ENCODE measurements at regions not wholly inside any gene's neighbourhood (a gene's known extent, or its start where the extent isn't known, plus 50 kb on each side); places are given as distances from the start of the nearest gene placed in this dataset.

GRCh38 chr22:48760481-48761390, 1066.9 kb downstream of the BRD1 start:
- no peaks in the 10 kb centered on the region for H3K79me2 ChIP-seq (ENCODE audit: low read length)
- H3F3A ChIP-seq (ENCODE audit: insufficient read depth, low read length): no peaks in the 10 kb centered on the region
- no peaks in the 10 kb centered on the region for H4K20me1 ChIP-seq (ENCODE audit: insufficient read depth, low read length)

GRCh38 chr22:48758881-48759875, 1068.5 kb downstream of the BRD1 start:
- no peaks in the 10 kb centered on the region for H3F3A ChIP-seq (ENCODE audit: insufficient read depth, low read length)
- no peaks in the 10 kb centered on the region for H3K79me2 ChIP-seq (ENCODE audit: low read length)
- no peak overlapping the region for H3K4me3 ChIP-seq (ENCODE audit: low read length)
- H3K27me3 ChIP-seq (replicated peaks; ENCODE audit: insufficient read depth, low read length): no peaks in the 10 kb centered on the region
- H2AFZ ChIP-seq (ENCODE audit: low read length): no peak overlapping the region
- TF ChIP-seq EZH2phosphoT487 (IDR thresholded peaks at IDR 0.05; ENCODE audit: low read length) (no peak), EZH2 (optimal IDR thresholded peaks at IDR 0.05; ENCODE audit: low read depth, low read length) (no peak)
- TF ChIP-seq, protein P1, sequence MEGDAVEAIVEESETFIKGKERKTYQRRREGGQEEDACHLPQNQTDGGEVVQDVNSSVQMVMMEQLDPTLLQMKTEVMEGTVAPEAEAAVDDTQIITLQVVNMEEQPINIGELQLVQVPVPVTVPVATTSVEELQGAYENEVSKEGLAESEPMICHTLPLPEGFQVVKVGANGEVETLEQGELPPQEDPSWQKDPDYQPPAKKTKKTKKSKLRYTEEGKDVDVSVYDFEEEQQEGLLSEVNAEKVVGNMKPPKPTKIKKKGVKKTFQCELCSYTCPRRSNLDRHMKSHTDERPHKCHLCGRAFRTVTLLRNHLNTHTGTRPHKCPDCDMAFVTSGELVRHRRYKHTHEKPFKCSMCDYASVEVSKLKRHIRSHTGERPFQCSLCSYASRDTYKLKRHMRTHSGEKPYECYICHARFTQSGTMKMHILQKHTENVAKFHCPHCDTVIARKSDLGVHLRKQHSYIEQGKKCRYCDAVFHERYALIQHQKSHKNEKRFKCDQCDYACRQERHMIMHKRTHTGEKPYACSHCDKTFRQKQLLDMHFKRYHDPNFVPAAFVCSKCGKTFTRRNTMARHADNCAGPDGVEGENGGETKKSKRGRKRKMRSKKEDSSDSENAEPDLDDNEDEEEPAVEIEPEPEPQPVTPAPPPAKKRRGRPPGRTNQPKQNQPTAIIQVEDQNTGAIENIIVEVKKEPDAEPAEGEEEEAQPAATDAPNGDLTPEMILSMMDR (IDR thresholded peaks at IDR 0.05; ENCODE audit: low read length): no peak
- H4K20me1 ChIP-seq (ENCODE audit: insufficient read depth, low read length): no peaks in the 10 kb centered on the region
- no peak overlapping the region for H3K9ac ChIP-seq (ENCODE audit: low read length)
- no peak overlapping the region for H3K27ac ChIP-seq (ENCODE audit: low read length)
- no peaks in the 10 kb centered on the region for H3K9me3 ChIP-seq (replicated peaks; ENCODE audit: insufficient read depth, low read length)
- DNase-seq: no peak
- no peaks in the 10 kb centered on the region for H3K9me2 ChIP-seq (replicated peaks; ENCODE audit: insufficient read depth, low read length)
- no peaks in the 10 kb centered on the region for H3K36me3 ChIP-seq (replicated peaks; ENCODE audit: insufficient read depth, low read length)
- no peaks in the 10 kb centered on the region for H3K4me1 ChIP-seq (ENCODE audit: low read length)
- no peak overlapping the region for H3K4me2 ChIP-seq (ENCODE audit: low read depth, low read length)

More at GRCh38 chr22:48760481-48761390, 1066.9 kb downstream of the BRD1 start:
- H3K9ac ChIP-seq (ENCODE audit: low read length): no peak overlapping the region
- no peaks in the 10 kb centered on the region for H3K9me2 ChIP-seq (replicated peaks; ENCODE audit: insufficient read depth, low read length)
- TF ChIP-seq, protein P1 (IDR thresholded peaks at IDR 0.05; ENCODE audit: low read length): no peak
- H3K4me2 ChIP-seq (ENCODE audit: low read depth, low read length): no peak overlapping the region
- no peaks in the 10 kb centered on the region for H3K9me3 ChIP-seq (replicated peaks; ENCODE audit: insufficient read depth, low read length)
- no peaks in the 10 kb centered on the region for H3K4me1 ChIP-seq (ENCODE audit: low read length)
- H3K36me3 ChIP-seq (replicated peaks; ENCODE audit: insufficient read depth, low read length): no peaks in the 10 kb centered on the region
- no peak overlapping the region for H3K27ac ChIP-seq (ENCODE audit: low read length)
- no peak for DNase-seq
- H3K27me3 ChIP-seq (replicated peaks; ENCODE audit: insufficient read depth, low read length): no peaks in the 10 kb centered on the region
- no peak overlapping the region for H3K4me3 ChIP-seq (ENCODE audit: low read length)
- H2AFZ ChIP-seq (ENCODE audit: low read length): no peak overlapping the region

DNA sequence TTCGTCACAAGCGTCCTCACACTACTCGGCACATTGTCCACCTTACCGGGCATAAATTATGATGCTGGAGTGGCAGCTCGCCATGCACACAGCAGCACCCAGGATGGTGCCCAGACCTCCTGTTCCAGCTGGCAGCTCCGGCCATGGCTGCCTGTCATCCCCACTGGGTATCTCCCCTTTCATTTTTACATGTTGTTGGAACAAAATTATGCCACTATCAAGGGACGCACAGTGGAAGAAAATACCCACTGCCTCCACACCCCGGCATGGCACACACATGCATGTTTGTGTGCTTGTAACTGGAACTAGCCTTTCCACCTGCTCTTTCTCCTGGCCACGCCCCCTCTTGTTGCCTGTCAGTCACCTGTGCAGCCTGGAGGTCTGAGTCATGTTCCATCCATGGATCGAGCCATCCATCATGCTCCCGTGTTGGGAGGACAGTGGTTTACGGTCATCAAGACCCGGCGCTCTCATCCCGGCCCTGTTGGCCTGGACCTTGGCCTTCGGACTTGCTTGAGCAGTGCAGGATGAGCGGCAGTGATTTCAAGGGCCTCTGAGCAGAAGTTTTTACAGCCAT, 1069.6 kb downstream of the BRD1 start:
- no peaks in the 10 kb centered on the region for H3K36me3 ChIP-seq (replicated peaks; ENCODE audit: insufficient read depth, low read length)
- TF ChIP-seq EZH2 (optimal IDR thresholded peaks at IDR 0.05; ENCODE audit: low read depth, low read length) (no peak), EZH2phosphoT487 (IDR thresholded peaks at IDR 0.05; ENCODE audit: low read length) (no peak)
- TF ChIP-seq, protein P1 (IDR thresholded peaks at IDR 0.05; ENCODE audit: low read length): no peak
- H3K79me2 ChIP-seq (ENCODE audit: low read length): no peaks in the 10 kb centered on the region
- no peaks in the 10 kb centered on the region for H4K20me1 ChIP-seq (ENCODE audit: insufficient read depth, low read length)
- H3K9me3 ChIP-seq (replicated peaks; ENCODE audit: insufficient read depth, low read length): no peaks in the 10 kb centered on the region
- H3K27me3 ChIP-seq (replicated peaks; ENCODE audit: insufficient read depth, low read length): no peaks in the 10 kb centered on the region
- no peak for DNase-seq
- H3K4me2 ChIP-seq (ENCODE audit: low read depth, low read length): no peak overlapping the region
- H3K27ac ChIP-seq (ENCODE audit: low read length): no peak overlapping the region
- H3K4me3 ChIP-seq (ENCODE audit: low read length): no peak overlapping the region
- H2AFZ ChIP-seq (ENCODE audit: low read length): no peak overlapping the region
- H3F3A ChIP-seq (ENCODE audit: insufficient read depth, low read length): no peaks in the 10 kb centered on the region
- no peak overlapping the region for H3K9ac ChIP-seq (ENCODE audit: low read length)
- H3K9me2 ChIP-seq (replicated peaks; ENCODE audit: insufficient read depth, low read length): no peaks in the 10 kb centered on the region
- no peaks in the 10 kb centered on the region for H3K4me1 ChIP-seq (ENCODE audit: low read length)

All from MM.1S (cell line).